Loucy (cell line): ENCODE measurements at regions not wholly inside any gene's neighbourhood (a gene's known extent, or its start where the extent isn't known, plus 50 kb on each side); places are given as distances from the start of the nearest gene placed in this dataset.

Experiments
- H2AFZ ChIP-seq: fragments of 200-600 bp; sonication (generic); 2 replicates; pipeline ENCODE4 v1.6.0; 2016; ENCODE audit warnings: antibody characterized with exemption, mild to moderate bottlenecking, low read length, moderate library complexity
- H3F3A ChIP-seq: fragments of 200-600 bp; 2 replicates; pipeline ENCODE4 v1.6.0; 2016; ENCODE audit warnings: antibody characterized with exemption, low read depth, mild to moderate bottlenecking
- H3K27me3 ChIP-seq: fragments of 200-600 bp; sonication (generic); 2 replicates; pipeline ENCODE4 v1.6.1; 2014; ENCODE audit warnings: low read length, mild to moderate bottlenecking; ENCODE audit not compliant: insufficient read depth, poor library complexity, severe bottlenecking
- H3K36me3 ChIP-seq: fragments of 200-600 bp; sonication (generic); 2 replicates; pipeline ENCODE4 v1.6.1; 2016; ENCODE audit warnings: low read length; ENCODE audit not compliant: insufficient read depth
- H3K4me1 ChIP-seq: fragments of 200-600 bp; sonication (generic); 2 replicates; pipeline ENCODE4 v1.5.1; 2014; ENCODE audit warnings: low read length, mild to moderate bottlenecking; ENCODE audit not compliant: insufficient read depth, poor library complexity, severe bottlenecking
- H3K4me2 ChIP-seq: fragments of 200-600 bp; sonication (generic); 2 replicates; pipeline ENCODE4 v1.6.0; 2014; ENCODE audit warnings: antibody characterized with exemption, low read length, low read depth, mild to moderate bottlenecking; ENCODE audit not compliant: poor library complexity, severe bottlenecking
- H3K4me3 ChIP-seq: fragments of 200-600 bp; sonication (generic); 2 replicates; pipeline ENCODE4 v1.5.1; 2014; ENCODE audit warnings: low read length, mild to moderate bottlenecking, mixed read lengths; ENCODE audit not compliant: poor library complexity, severe bottlenecking
- H3K79me2 ChIP-seq: fragments of 200-600 bp; sonication (generic); 2 replicates; pipeline ENCODE4 v1.6.1; 2014; ENCODE audit warnings: low read length; ENCODE audit not compliant: insufficient read depth
- H3K9ac ChIP-seq: fragments of 200-600 bp; sonication (generic); 2 replicates; pipeline ENCODE4 v1.6.0; 2014; ENCODE audit warnings: mild to moderate bottlenecking, low read depth, low read length, moderate library complexity; ENCODE audit not compliant: poor library complexity, severe bottlenecking
- H3K9me2 ChIP-seq: fragments of 200-600 bp; sonication (generic); replicated peaks from 2 replicates; pipeline ENCODE4 v1.6.1; 2016; ENCODE audit warnings: low read depth, low read length, mixed read lengths
- H3K9me3 ChIP-seq: fragments of 200-600 bp; sonication (generic); 2 replicates; pipeline ENCODE4 v1.6.1; 2014; ENCODE audit warnings: mild to moderate bottlenecking, antibody characterized with exemption, low read length, low read depth; ENCODE audit not compliant: insufficient read depth
- H4K20me1 ChIP-seq: fragments of 200-600 bp; sonication (generic); 2 replicates; pipeline ENCODE4 v1.6.0; 2014; ENCODE audit warnings: antibody characterized with exemption, low read length, mild to moderate bottlenecking; ENCODE audit not compliant: insufficient read depth, poor library complexity, severe bottlenecking
- EZH2phosphoT487 ChIP-seq: fragments of 200-600 bp; IDR thresholded peaks from 2 replicates; pipeline ENCODE4 v1.6.1; 2018; ENCODE audit warnings: antibody characterized with exemption, mild to moderate bottlenecking, moderate library complexity, borderline replicate concordance
- TF ChIP-seq, protein P1 (sequence below): fragments of 200-600 bp; sonication (generic); conservative IDR thresholded peaks from 2 replicates; pipeline ENCODE4 v1.5.1; 2014; ENCODE audit warnings: mild to moderate bottlenecking, antibody characterized with exemption, low read length

DNA sequence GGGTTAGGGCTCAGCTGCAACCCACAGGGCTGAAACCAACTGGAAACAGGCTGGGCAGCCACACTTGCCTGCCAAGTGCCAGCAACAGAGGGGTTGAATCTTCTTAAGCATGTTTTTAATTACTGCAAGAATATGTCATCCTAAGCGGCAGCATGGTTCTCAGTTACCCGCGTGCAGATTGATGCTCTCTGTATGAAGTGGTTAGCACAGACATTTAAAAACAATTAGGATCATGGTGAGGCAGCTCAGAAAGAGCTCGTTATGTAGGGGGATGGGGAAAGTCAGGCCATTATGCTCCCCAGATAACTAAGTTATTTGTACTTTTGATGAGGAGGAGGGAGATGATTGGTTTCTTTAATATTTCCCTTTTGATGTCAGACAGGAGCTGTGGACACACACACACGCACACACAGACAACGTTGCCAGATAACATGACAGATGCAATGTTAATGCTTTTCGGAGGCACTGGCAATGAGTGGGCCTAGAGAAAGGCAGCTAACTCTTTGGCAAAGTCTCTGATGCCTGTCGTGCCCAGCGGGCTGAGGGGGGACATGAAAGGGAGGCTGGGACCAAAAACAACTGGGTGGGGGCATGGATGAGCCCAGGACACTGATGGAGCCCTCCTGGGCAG lies 389.7 kb downstream of the NXPE2 start:
- no peak overlapping the region for H2AFZ ChIP-seq
- no peak overlapping the region for H3K4me2 ChIP-seq
- no peaks in the 10 kb centered on the region for H3K27me3 ChIP-seq
- no peaks in the 10 kb centered on the region for H3K36me3 ChIP-seq
- no peaks in the 10 kb centered on the region for H3K9me2 ChIP-seq
- H3K4me1 ChIP-seq: no peaks in the 10 kb centered on the region
- H3K4me3 ChIP-seq: no peak overlapping the region
- no peaks in the 10 kb centered on the region; the same call in 1 of the 2 replicates for H3K9me3 ChIP-seq
- H3K79me2 ChIP-seq: no peaks in the 10 kb centered on the region
- no peaks in the 10 kb centered on the region for H4K20me1 ChIP-seq
- no peaks in the 10 kb centered on the region for H3F3A ChIP-seq
- no peak overlapping the region for H3K9ac ChIP-seq
- TF ChIP-seq, protein P1, sequence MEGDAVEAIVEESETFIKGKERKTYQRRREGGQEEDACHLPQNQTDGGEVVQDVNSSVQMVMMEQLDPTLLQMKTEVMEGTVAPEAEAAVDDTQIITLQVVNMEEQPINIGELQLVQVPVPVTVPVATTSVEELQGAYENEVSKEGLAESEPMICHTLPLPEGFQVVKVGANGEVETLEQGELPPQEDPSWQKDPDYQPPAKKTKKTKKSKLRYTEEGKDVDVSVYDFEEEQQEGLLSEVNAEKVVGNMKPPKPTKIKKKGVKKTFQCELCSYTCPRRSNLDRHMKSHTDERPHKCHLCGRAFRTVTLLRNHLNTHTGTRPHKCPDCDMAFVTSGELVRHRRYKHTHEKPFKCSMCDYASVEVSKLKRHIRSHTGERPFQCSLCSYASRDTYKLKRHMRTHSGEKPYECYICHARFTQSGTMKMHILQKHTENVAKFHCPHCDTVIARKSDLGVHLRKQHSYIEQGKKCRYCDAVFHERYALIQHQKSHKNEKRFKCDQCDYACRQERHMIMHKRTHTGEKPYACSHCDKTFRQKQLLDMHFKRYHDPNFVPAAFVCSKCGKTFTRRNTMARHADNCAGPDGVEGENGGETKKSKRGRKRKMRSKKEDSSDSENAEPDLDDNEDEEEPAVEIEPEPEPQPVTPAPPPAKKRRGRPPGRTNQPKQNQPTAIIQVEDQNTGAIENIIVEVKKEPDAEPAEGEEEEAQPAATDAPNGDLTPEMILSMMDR: no peak
- TF ChIP-seq EZH2phosphoT487: no peak

DNA sequence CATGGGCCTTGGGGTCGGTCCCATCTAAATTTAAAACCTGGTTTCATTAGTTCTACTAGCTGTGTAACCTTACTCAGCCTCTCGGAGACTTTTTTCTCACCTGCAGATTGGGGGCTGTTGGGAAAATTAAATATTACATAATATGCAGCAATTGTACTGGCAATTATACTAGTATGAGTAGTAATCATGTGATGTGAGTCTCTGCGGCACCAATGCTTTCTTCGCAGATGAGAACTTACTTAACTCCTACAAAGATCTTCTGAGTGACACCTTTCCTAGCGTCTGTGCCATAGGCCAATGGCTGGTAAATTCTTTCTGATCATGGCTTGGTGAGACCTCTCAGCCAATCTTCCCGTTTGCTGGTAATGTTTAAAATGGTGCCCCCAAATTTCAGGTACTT lies 391.3 kb downstream of the NXPE2 start:
- H3K4me2 ChIP-seq: no peak overlapping the region
- no peaks in the 10 kb centered on the region for H3K36me3 ChIP-seq
- no peak for TF ChIP-seq EZH2phosphoT487
- TF ChIP-seq, protein P1: no peak
- no peaks in the 10 kb centered on the region for H3K4me1 ChIP-seq
- H3K4me3 ChIP-seq: no peak overlapping the region
- no peak overlapping the region for H2AFZ ChIP-seq
- no peaks in the 10 kb centered on the region for H3K9me2 ChIP-seq
- H3K27me3 ChIP-seq: no peaks in the 10 kb centered on the region
- H3F3A ChIP-seq: no peaks in the 10 kb centered on the region
- no peak overlapping the region for H3K9ac ChIP-seq
- H3K79me2 ChIP-seq: no peaks in the 10 kb centered on the region
- H4K20me1 ChIP-seq: no peaks in the 10 kb centered on the region
- no peaks in the 10 kb centered on the region; the same call in 1 of the 2 replicates for H3K9me3 ChIP-seq

DNA sequence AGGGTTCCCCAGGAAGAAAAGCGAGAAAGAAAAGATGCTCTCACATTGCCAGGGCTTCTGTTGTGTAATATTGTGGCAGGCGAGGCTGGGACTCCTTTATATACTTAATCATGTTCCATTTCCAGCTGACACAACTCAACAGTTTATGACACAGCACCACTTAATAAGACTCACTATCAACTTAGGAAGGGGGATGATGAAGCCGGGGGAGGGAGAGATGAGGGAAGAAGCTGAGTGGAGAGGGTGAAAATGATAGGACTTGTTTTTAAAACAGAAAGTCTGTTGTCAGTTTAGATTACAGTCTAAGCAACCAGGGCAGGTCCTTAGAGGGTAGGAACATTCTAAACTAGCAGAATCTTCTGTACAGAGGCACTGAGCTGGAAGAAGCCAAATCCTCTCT lies 397.0 kb downstream of the NXPE2 start:
- Histone ChIP-seq H3F3A (no peaks in the 10 kb centered on the region), H3K4me1 (no peaks in the 10 kb centered on the region), H3K9me3 (no peaks in the 10 kb centered on the region), H2AFZ (no peak overlapping the region), H3K9me2 (no peaks in the 10 kb centered on the region), H3K36me3 (no peaks in the 10 kb centered on the region), H4K20me1 (no peaks in the 10 kb centered on the region), H3K4me3 (no peak overlapping the region), H3K9ac (no peak overlapping the region), H3K79me2 (no peaks in the 10 kb centered on the region), H3K4me2 (no peak overlapping the region), H3K27me3 (no peaks in the 10 kb centered on the region)
- TF ChIP-seq EZH2phosphoT487: no peak
- TF ChIP-seq, protein P1: no peak
